G401 (cell line): ENCODE measurements at regions not wholly inside any gene's neighbourhood (a gene's known extent, or its start where the extent isn't known, plus 50 kb on each side); places are given as distances from the start of the nearest gene placed in this dataset.

ENCODE experiments used
- DNase-seq: peaks from one replicate; pipeline ENCODE4 v3.0.0-alpha.2; 2015; ENCODE audit warnings: low spot score
- in situ Hi-C: cut with HindIII; loops from 2 replicates; pipeline ENCODE4 v1.10.0; 2016; ENCODE audit warnings: low sequenced_read_pairs, mixed read lengths

DNA sequence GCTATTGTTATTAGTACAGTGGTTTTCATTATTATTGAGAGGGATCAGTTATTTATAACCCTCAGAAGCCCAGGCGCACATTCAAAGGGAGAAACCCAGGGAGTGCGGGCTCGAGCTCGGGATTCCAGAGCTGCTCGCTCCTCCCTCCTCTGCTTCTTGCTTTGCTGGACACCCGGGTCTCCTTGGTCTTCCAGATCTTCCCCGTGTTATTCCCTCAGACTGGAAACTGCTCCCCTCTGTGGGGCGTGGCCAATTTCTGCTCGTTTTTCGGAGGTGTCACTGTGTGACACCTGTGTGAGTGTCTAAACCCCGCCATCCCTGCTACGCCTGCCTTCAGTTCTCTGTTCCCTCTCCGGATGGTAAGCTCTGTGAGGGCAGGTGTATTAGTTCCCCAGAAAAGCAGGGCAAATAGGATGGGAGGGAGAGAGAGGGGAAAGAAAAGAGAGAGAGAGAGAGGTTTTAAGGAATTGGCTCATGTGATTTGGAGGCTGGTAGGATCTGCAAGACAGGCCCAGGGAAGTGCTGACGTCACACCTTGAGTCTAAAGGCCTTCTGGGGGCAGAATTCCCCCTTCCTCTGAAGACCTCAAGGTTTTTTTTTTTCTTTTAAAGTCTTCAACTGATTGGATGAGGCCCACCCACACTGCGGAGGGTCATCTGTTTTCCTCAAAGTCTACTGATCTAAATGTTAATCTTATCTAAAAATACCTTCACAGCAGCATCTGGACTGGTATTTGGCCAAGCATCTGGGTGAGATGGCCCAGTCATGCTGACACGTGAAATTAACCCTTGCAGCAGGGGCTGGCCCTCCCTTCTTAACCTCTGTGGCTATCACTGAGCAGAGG is 457.3 kb upstream of the ID2 start:
- in situ Hi-C loops: no loop called here
- DNase-seq: no peak

DNA sequence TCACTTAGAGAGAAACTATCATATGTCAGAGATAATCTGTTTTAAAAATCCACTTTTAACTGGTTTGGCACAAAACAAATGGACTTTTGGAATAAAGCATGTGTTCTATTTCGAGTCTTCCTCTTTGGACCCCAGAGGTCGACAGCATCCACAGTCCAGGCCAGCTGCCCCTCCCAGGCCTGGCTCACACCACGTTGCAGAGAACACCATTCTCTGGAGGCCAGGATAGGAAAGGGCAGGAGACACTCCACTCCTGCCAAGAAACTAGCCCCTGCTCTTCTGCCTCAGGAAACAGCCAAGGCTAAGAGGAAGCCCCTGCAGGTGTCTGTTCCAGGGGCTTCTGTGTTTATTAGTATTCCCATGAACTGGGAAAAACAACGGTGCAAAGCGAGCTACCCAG is 456.6 kb upstream of the ID2 start:
- no peak for DNase-seq
- in situ Hi-C loops: no loop called here

DNA sequence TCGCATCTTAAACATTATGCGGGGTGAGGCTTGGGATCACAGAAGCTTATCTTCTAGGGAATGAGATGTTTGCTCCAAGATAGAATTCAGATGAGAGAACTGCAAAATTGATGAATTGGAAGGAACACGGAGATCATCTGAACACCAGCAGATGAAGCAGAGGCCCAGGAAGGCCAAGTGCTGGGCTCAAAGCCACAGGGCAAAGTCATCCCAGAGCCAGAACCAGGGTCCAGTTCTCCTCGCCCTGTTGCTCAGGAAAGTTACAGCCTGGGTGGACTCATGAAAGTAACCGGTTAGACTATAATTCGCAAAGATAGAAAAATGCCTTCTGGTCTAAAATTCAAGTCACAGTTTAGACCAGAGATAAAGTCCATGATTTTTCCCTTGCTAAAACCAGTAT is 456.1 kb upstream of the ID2 start:
- in situ Hi-C loops: no loop called here
- no peak for DNase-seq

DNA sequence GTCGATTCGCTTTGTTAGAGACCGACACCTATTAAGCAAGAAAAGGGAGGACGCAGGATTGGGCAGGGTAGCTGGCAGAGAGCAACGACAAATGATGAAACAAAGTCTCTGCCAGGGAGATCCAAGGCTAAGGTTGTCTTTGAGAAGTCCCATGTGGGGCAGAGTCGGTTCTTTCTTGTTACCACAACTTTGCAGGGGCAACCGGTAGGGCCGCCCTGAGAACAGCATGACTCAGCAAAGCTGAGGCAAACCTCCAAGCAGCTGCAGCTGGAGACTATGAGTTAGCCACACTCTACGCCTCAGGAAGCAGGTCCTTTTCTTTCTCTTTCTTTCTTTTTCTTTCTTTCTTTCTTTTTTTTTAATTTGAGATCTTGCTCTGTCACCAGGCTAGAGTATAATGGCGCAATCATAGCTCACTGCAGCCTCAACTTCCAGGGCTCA is 452.3 kb upstream of the ID2 start:
- in situ Hi-C loops: no loop called here
- no peak for DNase-seq

DNA sequence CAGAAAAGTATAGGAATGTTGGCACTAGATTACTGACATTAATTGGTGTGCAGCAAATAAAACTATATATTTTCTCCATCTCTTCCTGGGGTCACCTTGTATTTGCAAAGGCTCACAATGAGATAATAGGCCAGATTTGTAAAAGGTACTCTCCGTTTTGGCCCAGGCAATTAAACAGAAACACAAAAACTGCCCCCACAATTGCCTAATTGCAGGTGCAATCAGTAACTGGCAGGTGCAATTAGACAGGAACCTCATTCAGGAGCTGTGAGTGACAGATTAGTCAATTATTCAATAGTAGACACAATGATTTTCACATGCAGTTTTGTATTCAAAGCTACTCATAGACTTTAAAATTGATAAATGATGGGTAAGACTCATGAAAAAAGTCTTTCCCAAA is 451.4 kb upstream of the ID2 start:
- no peak for DNase-seq

DNA sequence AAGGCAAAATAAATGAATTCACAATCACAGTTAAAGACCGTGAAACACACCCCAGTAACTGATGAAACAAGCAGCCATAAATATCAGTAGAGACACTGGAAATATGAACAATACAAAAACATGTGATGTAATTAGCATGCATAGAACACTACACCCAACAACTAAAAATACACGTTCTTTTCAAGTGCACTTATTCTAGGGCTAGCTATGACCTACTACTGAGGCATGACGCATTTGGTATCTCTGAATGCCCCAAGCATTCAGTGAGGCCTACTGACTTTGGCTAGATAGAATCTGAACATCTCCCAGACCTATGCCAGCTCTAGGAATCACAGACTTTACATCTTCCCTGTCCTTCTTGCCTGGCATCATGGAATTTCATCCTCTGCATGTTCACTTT is 450.0 kb upstream of the ID2 start:
- in situ Hi-C loops: no loop called here
- no peak for DNase-seq

More for the DNA sequence above, 451.4 kb upstream of the ID2 start:
- in situ Hi-C loops: no loop called here

DNA sequence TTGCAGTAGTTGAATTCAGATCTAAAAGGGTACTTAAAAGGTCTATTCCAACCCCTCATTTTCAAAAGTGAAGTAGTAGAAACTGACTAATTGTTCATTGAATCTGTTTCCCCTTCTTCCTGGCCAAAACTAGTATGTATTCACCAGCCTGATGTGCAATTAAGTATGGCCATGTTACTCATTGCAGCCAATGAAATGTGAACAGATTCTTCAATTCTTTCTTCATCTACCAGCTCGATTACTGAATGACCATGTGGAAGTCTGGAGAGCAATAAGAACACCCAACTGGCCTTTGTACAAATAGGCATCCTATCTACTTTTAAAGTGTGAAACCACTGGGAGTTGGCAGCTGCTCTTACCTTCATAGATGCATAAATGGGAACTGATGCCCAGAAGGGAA is 449.0 kb upstream of the ID2 start:
- in situ Hi-C loops: no loop called here
- no peak for DNase-seq

DNA sequence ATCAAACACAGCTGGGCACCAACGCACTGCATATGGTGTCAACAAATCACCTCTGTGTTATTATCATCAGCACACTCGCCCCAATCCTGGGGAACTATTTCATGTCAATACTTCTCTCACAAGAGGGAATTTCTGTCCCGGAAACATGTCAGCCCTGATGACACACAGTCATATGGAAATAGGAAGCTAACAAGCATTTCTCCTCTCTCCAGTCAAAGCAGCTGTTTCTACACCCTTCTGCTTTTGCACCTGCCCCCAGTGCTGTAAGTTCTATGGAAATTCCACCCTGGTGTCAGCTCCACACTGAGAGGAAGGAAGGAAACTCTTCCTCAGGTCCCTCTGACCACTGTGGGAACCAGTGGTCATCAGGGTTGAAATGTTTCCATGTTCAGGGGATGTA is 447.6 kb upstream of the ID2 start:
- no peak for DNase-seq
- in situ Hi-C loops: no loop called here

DNA sequence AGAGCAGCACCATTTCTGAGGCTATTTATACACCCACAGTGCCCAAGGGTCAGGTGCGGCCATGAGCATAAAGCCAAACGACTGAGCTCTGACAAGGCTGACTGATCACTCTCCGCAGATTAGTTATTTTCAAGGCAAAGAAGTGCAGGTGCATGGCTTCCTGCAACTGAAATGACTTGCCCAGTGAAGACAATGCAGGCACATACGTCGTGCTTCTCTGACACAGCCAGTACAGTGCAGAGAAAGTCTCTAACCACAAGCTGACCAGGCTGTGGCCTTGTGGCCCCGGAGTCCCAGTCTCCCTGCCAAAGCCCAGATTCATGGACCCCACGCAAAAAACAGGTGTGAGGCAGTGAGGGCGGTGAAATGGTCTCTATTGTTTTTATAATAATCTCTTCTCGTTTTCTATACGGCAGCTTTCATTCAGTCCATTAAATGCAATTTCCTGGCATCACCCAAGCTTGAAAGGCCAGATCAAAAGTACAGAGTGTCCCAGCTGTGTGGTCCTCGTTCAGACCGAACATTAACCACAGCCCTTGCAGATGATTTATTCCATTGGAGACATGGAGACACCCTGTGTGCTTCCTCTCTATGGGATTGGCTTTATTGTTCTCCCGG is 447.0 kb upstream of the ID2 start:
- in situ Hi-C loops: no loop called here
- DNase-seq: no peak

DNA sequence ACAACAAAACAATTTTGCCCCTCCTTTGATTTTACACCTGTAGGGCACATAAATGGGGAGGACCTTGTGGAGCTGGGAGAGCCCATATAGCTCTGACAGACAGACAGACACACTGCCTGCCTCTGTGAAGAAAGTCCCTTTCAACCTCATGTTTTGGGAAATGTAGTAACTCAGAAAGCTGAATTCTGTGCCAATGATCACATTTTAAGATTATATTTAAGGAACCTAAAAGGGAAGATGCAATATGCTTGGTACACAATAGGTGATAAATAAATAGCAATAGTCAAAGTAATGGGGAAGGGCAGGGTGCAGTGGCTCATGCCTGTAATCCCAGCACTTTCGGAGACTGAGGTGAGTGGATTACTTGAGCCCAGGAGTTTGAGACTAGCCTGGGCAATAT is 446.4 kb upstream of the ID2 start:
- no peak for DNase-seq
- in situ Hi-C loops: no loop called here

DNA sequence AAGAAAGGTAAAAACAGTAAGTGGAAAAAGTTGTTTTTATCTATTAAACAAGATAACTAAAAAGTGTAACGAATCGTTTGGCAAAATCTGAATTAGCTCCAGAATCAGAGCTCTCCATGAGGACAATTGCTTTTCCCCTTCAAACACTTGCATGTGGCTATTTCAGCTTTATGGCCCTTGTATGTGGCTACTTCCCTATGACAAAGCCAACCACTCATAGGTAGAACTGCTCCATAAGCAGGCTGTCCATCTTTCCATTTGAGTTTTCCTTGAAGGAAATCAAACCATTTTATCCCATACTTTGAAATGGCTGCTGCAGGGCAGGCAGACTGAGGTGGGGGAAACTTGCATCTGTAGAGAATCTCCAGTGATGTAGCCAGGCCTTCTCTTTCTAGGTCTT is 445.5 kb upstream of the ID2 start:
- DNase-seq: no peak
- in situ Hi-C loops: no loop called here

DNA sequence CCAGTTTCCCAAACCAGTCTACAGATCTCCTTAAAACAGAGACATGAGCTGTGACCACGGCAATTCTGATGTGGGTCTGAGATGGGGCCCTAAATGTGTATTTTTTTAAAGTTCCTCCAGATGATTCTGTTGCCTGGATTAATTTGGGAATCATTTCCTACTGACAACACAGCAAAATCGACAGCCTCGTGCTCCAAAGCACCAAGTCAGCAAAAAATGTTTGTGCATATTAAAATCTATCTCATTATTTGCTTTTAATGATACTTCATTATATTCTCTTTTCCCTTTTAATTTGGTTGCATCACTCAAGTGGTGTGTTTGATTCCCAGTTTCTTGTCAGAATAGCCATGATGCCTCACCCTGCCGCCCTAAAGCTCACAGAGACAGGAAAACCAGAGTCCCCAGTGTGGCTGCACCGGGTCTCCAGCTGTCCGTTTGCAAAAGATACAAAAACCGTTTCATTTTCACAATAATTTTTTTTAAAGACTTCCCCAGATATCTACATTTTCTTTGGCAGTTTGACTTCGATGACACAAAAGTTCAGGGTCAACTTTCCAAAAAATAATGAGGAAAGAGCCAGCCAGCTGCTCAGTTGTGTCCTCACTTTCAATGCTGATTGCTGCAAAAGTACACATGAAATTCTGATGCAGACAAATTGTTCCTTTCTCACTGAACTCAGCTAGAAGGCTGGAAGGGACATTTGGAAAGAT is 443.2 kb upstream of the ID2 start:
- DNase-seq: no peak
- in situ Hi-C loops: no loop called here

DNA sequence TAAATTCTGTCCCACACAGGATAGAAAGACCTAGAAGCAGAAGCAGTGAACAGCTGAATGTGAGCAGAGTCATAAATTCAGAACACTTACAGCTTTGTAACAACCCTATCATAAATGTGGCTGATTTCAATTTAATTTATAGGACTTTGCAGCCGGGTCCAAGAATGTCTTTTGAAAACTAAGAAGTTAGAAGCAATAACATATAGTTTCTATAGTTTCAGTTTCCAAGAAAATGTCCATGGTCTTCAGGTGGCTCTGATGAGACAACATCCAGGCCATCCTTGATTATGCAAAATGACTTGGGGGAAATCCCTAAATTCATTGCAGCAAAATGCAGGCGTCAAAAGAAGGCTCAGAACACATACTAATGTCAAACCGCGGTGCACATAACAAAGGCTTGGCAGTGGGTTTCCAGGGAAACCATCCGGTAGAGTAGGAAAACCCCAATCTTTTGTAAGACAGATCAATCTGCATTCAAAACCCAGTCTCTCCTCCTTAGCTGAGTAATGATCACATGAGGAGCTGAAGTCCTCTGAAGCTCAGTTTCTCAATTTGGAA is 442.2 kb upstream of the ID2 start:
- in situ Hi-C loops: no loop called here
- DNase-seq: no peak

DNA sequence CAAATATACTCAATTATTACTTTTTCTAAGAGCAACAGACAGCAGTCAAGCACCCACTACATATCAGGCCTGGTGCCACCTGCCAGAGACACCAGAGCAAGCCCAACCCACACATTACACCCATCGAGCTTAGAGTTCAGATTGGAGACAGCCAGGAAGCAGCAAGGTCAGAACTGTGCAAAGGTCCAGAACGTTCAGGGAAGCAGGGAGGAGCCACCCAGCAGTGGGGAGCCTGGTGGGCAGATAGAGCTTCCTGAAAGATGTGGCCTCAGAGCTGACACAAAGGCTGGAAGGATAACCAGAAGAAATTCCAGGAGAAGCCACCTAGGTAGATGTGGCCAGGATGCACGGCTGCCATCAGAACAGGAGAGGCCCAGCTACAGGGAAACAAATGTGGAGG is 440.5 kb upstream of the ID2 start:
- in situ Hi-C loops: no loop called here
- no peak for DNase-seq

DNA sequence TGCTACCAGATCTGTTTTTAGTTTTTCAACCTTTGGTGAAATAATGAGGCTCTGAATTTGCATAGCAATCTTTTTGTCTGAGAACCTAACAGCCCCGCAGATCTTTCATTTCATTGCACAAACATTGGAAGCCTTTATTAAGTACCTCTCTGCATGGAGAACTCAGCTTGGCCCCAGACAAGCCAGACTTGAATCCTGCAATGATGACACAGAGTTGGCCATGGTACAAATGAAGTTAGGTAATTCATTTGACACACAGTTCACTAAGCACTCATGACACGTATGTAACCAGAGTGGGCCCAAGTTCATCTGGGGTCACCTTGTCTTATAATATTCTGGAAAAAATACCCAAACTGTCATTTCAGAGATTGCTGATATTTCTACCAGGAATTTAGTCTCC is 439.1 kb upstream of the ID2 start:
- in situ Hi-C loops: no loop called here
- no peak for DNase-seq

DNA sequence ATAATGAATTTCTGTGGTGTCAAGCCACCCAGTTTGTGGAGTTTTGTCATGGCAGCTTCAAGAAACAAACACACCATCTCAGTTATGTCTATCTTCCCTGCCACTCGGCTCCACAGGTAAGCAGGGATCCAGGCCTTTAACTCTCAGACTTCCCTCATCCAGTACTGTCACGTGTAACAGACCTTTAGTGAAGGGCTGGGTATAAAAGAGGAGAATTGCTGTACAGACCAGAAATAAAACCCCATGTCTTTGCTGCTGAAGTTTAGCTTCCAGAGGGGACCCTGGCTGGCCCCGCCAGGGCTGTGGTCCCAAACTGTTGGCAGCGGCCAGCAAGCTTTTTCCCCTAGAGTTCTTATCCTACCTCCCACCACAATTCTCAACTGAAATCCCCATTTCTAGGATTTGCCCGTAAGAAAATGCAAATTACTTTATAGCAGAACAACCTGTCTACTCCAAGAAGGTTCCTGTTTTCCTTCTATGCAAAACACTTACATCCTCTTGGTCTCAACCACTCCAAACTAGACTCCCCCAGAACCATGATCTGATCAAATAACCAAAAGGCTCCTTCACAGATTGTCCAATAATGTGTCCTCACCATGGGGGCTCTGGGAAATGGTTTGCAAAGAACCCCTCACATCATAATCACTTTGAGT is 438.0 kb upstream of the ID2 start:
- DNase-seq: no peak
- in situ Hi-C loops: no loop called here

DNA sequence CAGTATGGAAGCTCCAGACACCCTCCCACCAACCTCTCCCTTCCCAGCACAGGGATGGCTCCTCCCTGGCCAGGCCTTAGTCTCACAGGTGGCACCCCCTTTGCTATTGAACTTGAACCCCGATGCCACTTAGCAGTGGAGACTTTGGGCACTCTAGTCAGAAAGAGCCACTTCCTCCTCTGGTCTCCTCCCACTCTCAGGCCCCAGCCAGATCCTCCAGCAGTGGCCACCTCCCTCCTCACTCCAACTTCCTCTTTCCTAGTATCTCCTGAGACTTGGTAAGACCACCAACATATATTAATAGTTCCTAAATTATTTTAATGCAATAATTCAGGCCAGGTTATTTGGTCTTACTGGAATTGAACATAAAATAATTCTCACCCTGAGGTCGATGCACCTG is 437.2 kb upstream of the ID2 start:
- in situ Hi-C loops: no loop called here
- DNase-seq: no peak

DNA sequence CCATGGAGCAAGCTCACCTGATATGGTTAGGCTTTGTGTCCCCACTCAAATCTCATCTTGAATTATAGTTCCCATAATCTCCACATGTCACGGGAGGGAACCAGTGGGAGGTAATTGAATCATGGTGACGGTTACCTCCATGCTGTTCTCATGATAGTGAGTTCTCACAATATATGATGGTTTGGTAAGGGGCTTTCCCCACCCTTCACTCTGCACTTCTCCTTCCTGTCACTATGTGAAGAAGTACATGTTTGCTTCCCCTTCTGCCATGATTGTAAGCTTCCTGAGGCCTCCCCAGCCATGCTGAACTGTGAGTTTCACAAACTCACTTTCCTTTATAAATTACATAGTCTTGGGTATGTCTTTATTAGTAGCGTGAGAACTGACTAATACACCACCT is 435.7 kb upstream of the ID2 start:
- in situ Hi-C loops: no loop called here
- no peak for DNase-seq

DNA sequence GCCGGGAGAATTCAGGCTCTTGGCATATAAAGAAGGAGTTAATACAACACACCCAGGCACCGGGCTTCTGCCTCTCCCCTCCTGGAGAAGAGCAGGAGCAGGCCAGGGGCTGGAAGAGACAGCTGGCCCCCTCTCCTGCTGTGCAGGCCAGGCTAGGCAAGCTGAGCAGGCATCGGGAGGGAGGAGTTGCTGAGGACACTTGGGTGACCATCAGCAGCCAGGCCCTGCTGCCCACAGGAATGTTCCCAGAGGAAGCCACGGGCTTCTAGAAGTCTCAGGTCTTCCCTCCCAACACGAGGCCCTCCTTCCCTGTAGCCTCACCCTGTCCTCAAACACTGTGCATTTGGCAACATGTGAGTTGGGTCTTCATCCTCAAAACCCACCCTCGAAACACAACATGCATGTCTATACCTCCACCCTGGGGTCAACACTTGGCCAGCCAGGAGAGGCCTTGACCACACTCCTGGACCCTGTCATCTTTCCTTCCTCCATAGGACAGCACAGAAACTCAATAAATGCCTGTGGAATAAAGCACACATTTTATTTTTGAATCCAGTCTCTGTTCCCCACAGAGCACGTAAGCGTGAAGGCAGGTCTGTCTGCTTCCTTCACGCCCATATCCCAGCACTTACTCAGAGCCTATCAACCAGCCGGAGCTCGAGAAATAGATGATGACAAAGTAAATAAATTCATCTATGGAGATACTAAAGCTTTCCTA is 433.8 kb upstream of the ID2 start:
- in situ Hi-C loops: no loop called here
- no peak for DNase-seq
